MV-4-11 (cell line): ENCODE measurements at regions not wholly inside any gene's neighbourhood (a gene's known extent, or its start where the extent isn't known, plus 50 kb on each side); places are given as distances from the start of the nearest gene placed in this dataset.
A peak's percentile ranks its signal among the peaks of the same experiment; 100 is the strongest.
"Not testable (repeated sequence)": the region's sequence is repeated elsewhere in the genome, so short reads cannot be mapped to it uniquely, and the experiment has no call there.

ENCODE experiments used
- DNase-seq: peaks from one replicate; lab custom pipeline; 2025; lab: John Stamatoyannopoulos, UW

- DNase-seq = no peak
Measured at GRCh38 chr4:128451270-128451905, 163.8 kb upstream of the PGRMC2 start.

- DNase-seq = peak; percentile 74
Measured at GRCh38 chr4:128450326-128451120, 162.9 kb upstream of the PGRMC2 start.

DNA sequence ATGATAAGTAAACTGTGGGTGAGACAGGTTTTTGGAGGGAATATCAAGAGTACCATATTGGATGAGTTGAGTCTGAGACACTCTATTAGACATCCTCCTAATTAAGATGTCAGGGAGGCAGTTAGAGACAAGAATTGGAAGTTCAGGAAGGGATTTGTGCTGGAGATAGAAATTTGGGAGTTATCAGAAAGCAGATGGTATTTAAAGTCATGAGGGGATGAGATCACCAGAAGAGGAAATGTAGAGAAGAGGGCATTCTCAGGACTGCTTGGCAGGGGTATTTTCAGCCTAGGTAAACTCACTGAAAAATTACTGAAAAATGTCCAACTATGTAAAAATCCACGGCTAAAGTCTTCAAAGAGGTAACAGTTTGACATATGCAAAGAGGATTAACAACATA is 161.6 kb upstream of the PGRMC2 start:
- no peak for DNase-seq

GRCh38 chr4:128444544-128445302 is 157.1 kb upstream of the PGRMC2 start:
- DNase-seq = no peak

GRCh38 chr4:128440923-128441322 is 153.3 kb upstream of the PGRMC2 start:
- no peak for DNase-seq

GRCh38 chr4:128437023-128437422 is 149.4 kb upstream of the PGRMC2 start:
- DNase-seq = not testable (repeated sequence)

GRCh38 chr4:128429023-128429613 is 141.5 kb upstream of the PGRMC2 start:
- not testable (repeated sequence) for DNase-seq

DNA sequence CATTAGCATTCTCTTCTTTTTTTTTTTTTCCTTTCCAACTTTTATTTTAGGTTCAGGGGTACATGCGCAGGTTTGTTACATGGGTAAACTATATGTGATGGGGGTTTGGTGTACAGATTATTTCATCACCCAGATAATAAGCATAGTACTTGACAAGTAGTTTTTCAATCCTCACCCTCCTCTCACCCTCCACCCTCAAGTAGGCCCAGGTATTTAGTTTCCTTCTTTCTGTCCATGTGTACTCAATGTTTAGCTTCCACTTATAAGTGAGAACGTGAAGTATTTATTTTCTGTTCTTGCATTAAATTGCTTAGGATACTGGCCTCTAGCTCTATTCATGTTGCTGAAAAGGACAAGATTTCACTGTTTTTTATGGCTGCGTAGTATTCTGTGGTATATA is 140.8 kb upstream of the PGRMC2 start:
- DNase-seq = no peak

GRCh38 chr4:128427832-128428366 is 140.3 kb upstream of the PGRMC2 start:
- peak; percentile 66 for DNase-seq

DNA sequence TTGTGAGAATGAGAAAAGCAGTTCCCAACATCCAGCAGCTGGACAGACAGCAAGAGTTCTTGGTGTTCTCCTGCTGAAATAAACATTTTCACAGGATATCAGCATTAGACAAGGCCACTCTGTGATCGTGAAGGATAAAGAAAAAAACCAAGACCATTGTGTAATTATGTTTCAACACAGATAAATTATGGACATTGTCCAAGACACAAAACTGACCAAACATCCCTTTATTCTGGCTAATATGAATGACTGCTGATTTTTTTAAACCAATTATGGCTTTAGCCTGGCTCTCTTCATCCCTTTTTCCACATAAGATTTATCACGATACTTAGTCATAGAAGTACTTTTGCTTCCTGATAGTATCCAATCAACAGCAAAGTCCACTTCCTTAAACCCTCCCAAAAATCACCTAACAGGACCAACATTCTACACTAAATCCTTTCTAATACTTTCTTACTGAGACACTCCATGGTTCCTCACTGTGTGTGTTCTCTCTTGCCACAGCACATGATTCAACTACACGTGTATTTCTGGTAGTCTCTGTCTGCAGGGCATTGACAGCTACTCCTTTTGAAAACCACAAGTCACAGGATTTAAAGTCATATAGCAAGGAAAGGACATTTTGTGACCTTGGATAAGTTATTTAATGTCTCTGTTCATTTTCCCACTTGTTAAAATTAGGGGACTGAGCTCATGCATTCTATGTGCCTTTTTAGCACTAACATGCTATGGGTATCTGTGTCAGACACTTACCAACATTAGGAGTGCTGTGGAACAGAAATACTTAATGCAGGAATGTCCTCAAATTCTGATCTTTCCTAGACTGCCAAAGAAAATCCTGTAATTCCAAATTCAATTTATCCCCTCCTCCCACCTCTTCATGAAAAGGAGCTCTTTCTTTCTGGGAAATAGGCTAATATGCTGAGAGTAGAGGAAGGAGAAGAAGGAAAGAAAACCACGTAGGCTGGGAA is 137.2 kb upstream of the PGRMC2 start:
- DNase-seq = peak; percentile 61

GRCh38 chr4:128422296-128422695 is 134.7 kb upstream of the PGRMC2 start:
- DNase-seq = not testable (repeated sequence)

- DNase-seq = no peak
Measured at GRCh38 chr4:128416921-128417320, 129.3 kb upstream of the PGRMC2 start.

GRCh38 chr4:128410037-128410436 is 122.4 kb upstream of the PGRMC2 start:
- DNase-seq = no peak

- no peak for DNase-seq
Measured at GRCh38 chr4:128403586-128403985, 116.0 kb upstream of the PGRMC2 start.

DNA sequence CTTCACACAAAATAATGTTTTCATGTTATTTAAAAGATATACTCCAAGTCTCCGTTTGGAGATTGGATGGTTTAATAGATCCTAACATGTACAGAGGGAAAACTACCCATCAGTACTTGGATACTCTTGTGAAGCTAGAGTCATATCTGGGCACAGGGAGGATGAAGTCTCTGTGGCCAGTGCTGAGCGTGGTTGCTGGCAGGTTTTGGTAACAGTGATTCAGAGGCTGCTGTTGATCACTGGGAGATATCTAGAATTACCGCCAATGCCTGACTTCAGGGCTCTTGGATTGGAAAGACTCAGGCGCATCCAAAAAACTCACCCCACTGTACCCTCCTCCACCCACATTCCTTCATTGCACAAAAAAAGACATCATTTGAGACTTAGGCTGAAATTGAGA is 107.2 kb upstream of the PGRMC2 start:
- no peak for DNase-seq

DNA sequence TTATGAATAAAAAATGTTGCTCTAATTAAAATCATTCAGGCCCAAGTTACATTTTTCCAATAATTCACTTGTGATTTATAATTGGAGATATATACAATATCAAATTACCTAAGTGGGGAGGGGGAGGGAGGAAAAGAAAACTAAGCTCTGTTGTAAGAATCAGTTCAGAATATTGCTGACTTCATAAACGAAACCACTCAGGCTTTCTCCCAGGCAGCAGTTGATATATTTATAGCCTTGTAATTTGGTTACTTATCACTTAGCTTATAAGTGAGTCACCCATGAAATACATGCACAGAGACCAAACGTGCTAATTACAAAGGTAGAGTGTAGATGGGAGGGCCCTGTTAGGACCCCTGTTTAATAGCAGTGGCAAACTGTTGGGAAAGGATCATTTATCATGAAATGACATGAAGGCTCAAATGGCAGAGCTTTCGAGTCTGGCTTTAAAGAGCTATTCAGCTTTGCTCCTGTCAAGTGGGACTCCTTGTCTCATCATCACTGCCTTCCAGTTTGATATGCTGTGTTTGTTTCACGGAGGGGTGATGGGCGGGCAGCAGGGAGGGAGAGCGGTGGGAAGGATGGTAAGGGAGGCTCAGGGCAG is 105.6 kb upstream of the PGRMC2 start:
- DNase-seq = peak; percentile 79

DNA sequence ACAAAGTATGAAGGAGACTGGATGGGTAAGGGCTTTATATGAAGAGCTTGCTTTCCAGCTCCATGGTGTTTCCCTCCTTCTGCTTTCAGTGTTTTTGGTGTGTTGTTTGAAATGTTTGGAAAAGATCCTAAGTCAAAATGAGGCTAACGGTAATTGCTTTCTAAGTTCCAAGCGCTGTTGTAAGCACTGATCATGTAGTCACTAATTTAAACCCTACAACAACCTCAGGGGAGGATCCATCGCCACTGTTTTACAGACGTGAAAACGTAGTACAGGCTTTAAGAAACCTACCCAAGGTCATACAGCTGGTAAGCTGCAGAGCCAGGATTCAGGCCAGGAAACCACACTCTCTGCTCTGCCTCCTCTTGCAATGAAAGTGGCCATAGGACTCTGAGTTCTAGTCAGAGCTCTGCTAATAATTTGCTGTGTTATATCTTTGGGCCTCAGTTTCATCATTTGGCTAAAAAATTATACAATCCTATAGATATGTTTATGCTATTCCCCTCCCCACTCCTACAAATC is 102.9 kb upstream of the PGRMC2 start:
- no peak for DNase-seq

- no peak for DNase-seq
Measured at GRCh38 chr4:128388796-128389195, 101.2 kb upstream of the PGRMC2 start.

DNA sequence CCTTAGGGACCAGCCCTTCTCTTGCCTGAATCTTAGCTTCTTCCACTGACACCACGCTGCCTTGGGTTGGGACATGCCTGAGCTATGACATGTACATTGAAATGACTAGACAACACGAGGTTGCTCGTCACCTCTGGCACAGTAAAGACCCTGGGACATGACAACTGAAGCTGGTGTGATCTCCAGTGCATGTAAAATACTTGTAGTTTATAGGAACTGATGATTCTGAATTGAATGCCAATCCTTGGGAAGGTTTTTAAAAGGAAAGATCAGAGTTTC is 100.7 kb upstream of the PGRMC2 start:
- no peak for DNase-seq

DNA sequence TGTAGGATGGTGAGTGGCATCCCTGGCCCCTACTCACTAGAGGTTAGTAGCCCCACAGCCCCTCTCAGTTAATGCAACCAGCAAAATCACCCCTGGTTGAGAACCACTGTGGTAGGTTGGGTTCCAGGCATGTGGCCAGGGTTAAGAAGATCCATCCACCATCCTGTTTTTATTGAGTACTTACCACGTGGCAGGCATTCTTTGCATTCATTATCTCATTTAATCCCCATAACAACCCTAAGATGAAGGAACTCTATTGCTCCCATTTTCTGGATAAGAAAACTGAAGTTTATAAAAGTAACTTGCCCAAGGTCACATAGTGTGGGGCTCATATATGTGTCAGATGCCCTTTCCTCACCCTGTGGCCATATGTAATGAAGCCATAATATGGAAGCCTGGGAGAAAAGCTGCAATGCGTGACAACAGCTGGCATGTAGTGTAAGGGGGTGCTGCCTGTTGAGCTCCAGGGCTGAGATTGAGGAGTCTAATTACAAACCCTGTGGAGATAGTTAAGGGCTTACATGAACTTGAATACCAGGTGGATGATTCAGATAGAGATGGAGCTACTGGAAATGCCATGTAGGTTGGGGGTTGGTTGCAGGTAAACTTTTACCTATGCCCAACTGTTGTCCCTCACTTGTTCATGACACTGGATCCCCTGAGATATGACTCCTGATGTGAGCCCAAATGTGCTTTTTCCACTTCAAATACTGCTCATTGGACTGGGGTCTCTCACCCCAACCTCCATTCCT is 100.2 kb upstream of the PGRMC2 start:
- no peak for DNase-seq
